GM19468 (cell line): ENCODE measurements at regions not wholly inside any gene's neighbourhood (a gene's known extent, or its start where the extent isn't known, plus 50 kb on each side); places are given as distances from the start of the nearest gene placed in this dataset.
"Not testable (repeated sequence)": the region's sequence is repeated elsewhere in the genome, so short reads cannot be mapped to it uniquely, and the experiment has no call there.

Experiments used
- ATAC-seq: cut with Tn5 transposase; IDR thresholded peaks from one replicate; pipeline ENCODE4 v1.9.1; 2021; ENCODE audit warnings: mild to moderate bottlenecking, moderate library complexity, moderate number of reproducible peaks; ENCODE audit not compliant: unreplicated experiment; ENCODE audit errors: extremely low read depth

- no peak for ATAC-seq
Observed at GRCh38 chr12:11446372-11446771, 51.0 kb upstream of the PRB2 start.

- no peak for ATAC-seq
Observed at GRCh38 chr12:11457996-11458645, 62.8 kb upstream of the PRB2 start.

GRCh38 chr12:11460343-11461023, 65.1 kb upstream of the PRB2 start:
- ATAC-seq, result no peak

- ATAC-seq, result no peak
Observed at GRCh38 chr12:11461433-11461832, 66.1 kb upstream of the PRB2 start.

GRCh38 chr12:11477110-11477509, 81.7 kb upstream of the PRB2 start:
- ATAC-seq, result no peak

GRCh38 chr12:11482955-11483354, 87.6 kb upstream of the PRB2 start:
- no peak for ATAC-seq

- ATAC-seq, result no peak
Observed at GRCh38 chr12:11486623-11487444, 91.5 kb upstream of the PRB2 start.

GRCh38 chr12:11496157-11496851, 100.9 kb upstream of the PRB2 start:
- no peak for ATAC-seq

- no peak for ATAC-seq
Observed at GRCh38 chr12:11497438-11497837, 102.1 kb upstream of the PRB2 start.

- ATAC-seq, result no peak
Observed at GRCh38 chr12:11497995-11498394, 102.6 kb upstream of the PRB2 start.

- ATAC-seq, result not testable (repeated sequence)
Observed at GRCh38 chr12:11498574-11498973, 103.2 kb upstream of the PRB2 start.

- ATAC-seq, result no peak
Observed at GRCh38 chr12:11499806-11500187, 104.4 kb upstream of the PRB2 start.

- ATAC-seq, result peak; percentile 43
Observed at GRCh38 chr12:11500188-11500860, 105.0 kb upstream of the PRB2 start.

GRCh38 chr12:11500861-11501230, 105.5 kb upstream of the PRB2 start:
- no peak for ATAC-seq

GRCh38 chr12:11508699-11509098, 113.3 kb upstream of the PRB2 start:
- ATAC-seq, result no peak

GRCh38 chr12:11509326-11509725, 114.0 kb upstream of the PRB2 start:
- no peak for ATAC-seq

GRCh38 chr12:11510671-11511070, 115.3 kb upstream of the PRB2 start:
- ATAC-seq, result no peak

GRCh38 chr12:11513288-11513687, 117.9 kb upstream of the PRB2 start:
- no peak for ATAC-seq

GRCh38 chr12:11517080-11517479, 121.7 kb upstream of the PRB2 start:
- ATAC-seq, result no peak

GRCh38 chr12:11524446-11524845, 125.0 kb upstream of the ETV6 start:
- no peak for ATAC-seq
